Testis (tissue), 2 donors: ENCODE measurements at regions not wholly inside any gene's neighbourhood (a gene's known extent, or its start where the extent isn't known, plus 50 kb on each side); places are given as distances from the start of the nearest gene placed in this dataset.

Experiments used
- POLR2A ChIP-seq: fragments of 450-650 bp; IDR thresholded peaks from one replicate; pipeline ENCODE4 v1.6.1; 2017; ENCODE audit warnings: antibody characterized with exemption, mild to moderate bottlenecking, moderate library complexity
- TF ChIP-seq, protein P1 (sequence below), 3 experiments: fragments of 450-650 bp in 2 of 3; fragments of 200-600 bp in 1 of 3; sonication (generic) in 1 of 3; IDR thresholded peaks; one replicate each; pipeline ENCODE4 v1.5.1; 2016 to 2019; ENCODE audit warnings: antibody characterized with exemption in 3 of 3, mild to moderate bottlenecking in 2 of 3, moderate library complexity in 1 of 3

GRCh38 chr9:105950448-105950847, 256.1 kb downstream of the TMEM38B start:
- TF ChIP-seq, protein P1, sequence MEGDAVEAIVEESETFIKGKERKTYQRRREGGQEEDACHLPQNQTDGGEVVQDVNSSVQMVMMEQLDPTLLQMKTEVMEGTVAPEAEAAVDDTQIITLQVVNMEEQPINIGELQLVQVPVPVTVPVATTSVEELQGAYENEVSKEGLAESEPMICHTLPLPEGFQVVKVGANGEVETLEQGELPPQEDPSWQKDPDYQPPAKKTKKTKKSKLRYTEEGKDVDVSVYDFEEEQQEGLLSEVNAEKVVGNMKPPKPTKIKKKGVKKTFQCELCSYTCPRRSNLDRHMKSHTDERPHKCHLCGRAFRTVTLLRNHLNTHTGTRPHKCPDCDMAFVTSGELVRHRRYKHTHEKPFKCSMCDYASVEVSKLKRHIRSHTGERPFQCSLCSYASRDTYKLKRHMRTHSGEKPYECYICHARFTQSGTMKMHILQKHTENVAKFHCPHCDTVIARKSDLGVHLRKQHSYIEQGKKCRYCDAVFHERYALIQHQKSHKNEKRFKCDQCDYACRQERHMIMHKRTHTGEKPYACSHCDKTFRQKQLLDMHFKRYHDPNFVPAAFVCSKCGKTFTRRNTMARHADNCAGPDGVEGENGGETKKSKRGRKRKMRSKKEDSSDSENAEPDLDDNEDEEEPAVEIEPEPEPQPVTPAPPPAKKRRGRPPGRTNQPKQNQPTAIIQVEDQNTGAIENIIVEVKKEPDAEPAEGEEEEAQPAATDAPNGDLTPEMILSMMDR (IDR thresholded peaks at IDR 0.05) = no peak
- TF ChIP-seq POLR2A = no peak
